ENCODE measurements at regions not wholly inside any gene's neighbourhood (a gene's known extent, or its start where the extent isn't known, plus 50 kb on each side); places are given as distances from the start of the nearest gene placed in this dataset.

GRCh38 chr13:62087124-62087523 is 671.5 kb upstream of the PCDH20 start:
- TF ChIP-seq, protein P1, sequence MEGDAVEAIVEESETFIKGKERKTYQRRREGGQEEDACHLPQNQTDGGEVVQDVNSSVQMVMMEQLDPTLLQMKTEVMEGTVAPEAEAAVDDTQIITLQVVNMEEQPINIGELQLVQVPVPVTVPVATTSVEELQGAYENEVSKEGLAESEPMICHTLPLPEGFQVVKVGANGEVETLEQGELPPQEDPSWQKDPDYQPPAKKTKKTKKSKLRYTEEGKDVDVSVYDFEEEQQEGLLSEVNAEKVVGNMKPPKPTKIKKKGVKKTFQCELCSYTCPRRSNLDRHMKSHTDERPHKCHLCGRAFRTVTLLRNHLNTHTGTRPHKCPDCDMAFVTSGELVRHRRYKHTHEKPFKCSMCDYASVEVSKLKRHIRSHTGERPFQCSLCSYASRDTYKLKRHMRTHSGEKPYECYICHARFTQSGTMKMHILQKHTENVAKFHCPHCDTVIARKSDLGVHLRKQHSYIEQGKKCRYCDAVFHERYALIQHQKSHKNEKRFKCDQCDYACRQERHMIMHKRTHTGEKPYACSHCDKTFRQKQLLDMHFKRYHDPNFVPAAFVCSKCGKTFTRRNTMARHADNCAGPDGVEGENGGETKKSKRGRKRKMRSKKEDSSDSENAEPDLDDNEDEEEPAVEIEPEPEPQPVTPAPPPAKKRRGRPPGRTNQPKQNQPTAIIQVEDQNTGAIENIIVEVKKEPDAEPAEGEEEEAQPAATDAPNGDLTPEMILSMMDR (IDR thresholded peaks at IDR 0.05; ENCODE audit: poor library complexity), result no peak
- TF ChIP-seq EZH2 (IDR thresholded peaks at IDR 0.05; ENCODE audit: borderline replicate concordance), result no peak
- TF ChIP-seq EZH2phosphoT487 (IDR thresholded peaks at IDR 0.05; ENCODE audit: low read depth, severe bottlenecking, unreplicated experiment), result no peak

Measured in hepatocyte (in vitro differentiated cells).